Activated CD8-positive, alpha-beta memory T cell treated with anti-CD3 and anti-CD28 coated beads, Interleukin-2, amount 50 U/mL, for 24 hours (primary cell): ENCODE measurements at regions not wholly inside any gene's neighbourhood (a gene's known extent, or its start where the extent isn't known, plus 50 kb on each side); places are given as distances from the start of the nearest gene placed in this dataset.

Experiments used
- DNase-seq: peaks from one replicate; pipeline ENCODE4 v3.0.0-alpha.2; 2020; ENCODE audit errors: extremely low read depth

DNA sequence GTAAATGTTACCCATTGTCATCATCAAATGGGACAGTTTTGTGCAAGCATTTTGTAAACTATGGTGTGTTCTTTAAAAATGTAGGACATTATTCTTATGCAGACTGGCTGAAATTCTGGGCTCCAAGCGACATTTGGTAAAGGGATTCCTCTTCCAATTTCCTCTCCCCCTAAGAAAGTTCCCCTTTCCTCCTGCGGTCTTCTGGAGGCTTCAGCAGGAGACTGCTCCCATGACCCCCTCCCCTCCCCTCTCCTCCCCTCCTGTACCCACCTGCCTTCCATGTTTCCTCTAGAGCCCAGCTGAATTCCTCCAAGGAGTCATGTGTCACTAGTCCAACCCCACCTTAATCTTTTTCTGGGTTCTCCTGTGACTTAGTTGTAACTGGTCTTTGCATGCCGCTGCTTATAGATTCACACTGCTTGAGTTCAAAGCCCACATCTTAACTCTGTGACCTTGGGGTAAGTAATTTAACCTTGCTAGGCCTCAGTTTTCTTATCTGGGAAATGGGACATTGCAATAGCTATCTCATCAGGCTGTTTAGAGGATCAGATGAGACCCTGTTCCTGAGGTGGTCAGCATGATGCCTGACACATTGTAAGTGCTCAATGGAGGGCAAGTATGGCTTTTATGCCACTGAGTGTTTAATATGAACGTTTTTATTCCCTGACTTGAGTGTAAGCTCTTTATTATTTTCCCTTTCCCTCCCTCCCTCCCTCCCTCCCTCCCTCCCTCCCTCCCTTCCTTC lies 69.9 kb upstream of the WDR26 start:
- DNase-seq: no peak

DNA sequence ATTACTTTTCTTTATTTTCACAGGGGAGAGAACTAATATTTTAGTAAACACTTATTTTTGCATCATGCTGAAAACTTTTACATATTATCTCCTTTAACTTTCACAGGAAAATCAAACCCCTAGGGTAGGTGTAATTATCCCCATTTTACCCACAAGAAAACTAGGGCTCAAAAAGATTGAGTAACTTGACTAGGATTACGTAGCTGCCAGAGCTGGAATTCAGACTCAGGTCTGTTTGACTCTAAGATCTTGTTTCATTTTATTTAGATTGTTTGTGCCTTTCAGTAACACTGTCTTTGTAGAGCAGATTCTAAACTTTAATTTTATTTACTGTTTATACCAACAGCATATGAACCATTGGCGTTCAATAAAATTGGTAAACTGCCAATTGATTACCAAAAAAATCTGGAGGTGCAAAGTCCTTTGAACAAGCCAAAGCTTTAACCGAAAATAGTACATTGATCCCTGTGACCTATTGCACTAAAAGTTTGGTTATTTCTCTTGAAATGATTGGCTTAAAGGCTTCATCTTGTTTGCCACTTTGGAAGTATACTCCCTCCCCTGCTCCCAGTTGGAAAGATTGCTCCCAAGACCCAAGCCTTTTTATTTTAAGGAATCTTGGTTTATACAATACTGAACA lies 71.0 kb upstream of the WDR26 start:
- DNase-seq: no peak

DNA sequence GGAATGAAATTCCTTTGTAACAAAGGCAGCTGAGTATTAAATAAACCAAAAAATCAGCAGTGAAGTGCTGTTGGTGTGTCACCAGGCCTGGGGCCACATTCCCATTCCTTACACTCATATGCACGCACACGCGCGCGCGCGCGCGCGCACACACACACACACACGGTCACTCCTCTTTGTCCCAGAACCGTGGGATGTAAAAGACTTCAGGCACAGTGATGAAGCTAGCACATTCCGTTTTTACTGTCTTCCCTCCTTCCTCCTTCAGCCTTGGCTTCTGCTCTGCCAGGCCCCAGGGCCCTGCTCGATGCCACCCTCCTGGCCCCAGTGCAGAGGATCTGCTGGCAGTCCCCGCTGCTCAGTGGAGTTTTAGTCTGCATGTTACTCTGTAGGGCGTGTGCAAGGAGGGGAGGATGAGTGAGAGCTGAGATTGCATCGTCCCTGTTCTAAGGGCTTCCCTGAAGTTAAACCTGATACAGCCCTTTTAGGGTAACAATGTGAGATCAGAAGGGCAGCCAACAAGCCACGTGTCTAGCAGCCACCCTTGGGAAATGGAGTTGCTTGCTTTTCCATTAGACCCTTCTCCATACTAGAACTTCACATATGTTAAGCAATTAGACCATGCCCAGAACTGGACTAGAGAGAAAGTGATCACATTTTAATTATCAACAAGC lies 71.7 kb upstream of the WDR26 start:
- no peak for DNase-seq

GRCh38 chr1:224507771-224508523 lies 73.3 kb upstream of the WDR26 start:
- no peak for DNase-seq

- no peak for DNase-seq
These were observed 75.3 kb upstream of the WDR26 start for GRCh38 chr1:224509907-224510306.

GRCh38 chr1:224510880-224511645 lies 76.5 kb upstream of the WDR26 start:
- no peak for DNase-seq

GRCh38 chr1:224512600-224513151 lies 78.1 kb upstream of the WDR26 start:
- no peak for DNase-seq

DNA sequence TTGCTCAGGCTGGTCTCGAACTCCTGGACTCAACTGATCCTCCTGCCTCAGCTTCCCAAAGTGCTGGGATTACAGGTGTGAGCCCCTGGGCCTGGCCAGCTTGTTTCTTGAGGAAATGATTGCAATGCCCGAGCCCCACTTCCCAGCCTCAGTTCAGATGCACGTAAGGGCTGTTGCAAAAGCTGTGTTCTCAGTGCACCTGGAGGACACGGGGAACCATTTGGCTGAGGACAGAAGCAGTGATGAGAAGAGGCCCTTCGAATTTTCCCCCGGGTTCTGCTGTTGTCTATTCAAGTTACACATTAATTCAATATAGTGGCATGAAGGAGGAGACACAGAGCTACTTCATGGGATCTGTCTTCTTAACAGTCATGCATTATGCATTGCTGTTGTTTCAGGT lies 78.8 kb upstream of the WDR26 start:
- DNase-seq: no peak

DNA sequence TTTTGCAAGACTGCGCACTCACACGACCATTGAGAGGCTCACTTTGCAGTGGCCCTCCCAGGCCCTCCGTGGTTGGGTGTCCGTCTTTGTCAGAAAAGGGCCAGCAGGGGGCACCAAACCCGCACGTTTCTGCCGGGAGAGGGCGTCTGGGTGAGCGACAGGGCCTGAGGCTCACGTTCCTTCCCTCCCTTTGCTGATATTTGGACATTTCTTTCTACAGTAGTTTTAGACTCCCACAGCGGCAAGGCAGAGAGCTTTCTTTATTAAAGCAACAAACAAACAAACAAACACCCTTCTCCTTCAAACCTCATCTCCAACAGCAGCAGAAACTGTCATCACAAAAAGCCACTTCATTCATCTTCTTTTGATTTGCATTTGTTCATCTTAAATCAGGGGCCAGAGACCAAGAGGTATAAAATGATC lies 79.2 kb upstream of the WDR26 start:
- DNase-seq: peak; percentile 73

GRCh38 chr1:224517171-224517570 lies 82.6 kb upstream of the WDR26 start:
- DNase-seq: no peak

DNA sequence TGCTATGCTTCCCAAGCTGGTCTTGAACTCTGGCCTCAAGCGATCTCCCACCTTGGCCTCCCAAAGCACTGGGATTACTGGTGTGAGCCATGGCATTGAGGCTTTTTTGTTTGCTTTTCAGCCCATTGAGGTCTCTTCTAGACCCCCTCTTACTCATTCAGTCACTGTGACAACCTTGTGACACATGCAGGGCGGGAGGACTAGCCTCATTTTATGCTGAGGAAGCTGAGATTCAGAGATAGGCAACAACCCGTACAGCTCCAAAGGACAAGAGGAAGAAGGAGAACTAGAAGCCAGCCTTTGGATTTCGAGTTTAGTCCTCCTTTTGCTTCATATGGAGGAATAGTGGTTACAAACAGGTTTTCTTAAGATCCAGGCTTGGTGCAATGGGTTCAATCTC lies 83.9 kb upstream of the WDR26 start:
- no peak for DNase-seq

DNA sequence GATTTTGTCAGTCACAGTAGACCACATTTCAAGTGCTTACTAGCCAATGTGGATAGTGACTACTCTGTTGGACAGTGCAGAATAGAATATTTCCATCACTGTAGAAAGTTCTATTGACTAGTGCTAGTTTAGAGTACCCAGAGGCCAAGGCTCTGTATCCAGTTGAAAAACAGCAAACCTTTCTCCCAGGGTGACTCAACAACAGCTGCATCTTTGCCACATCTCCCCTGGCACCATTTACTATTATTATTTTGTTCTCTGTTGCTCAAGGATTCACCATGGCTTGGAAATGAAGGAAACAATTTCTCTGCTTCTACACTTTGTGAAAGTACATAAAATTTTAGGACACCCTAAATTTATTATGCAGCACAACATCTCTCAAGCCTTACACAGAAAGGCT lies 85.3 kb upstream of the WDR26 start:
- DNase-seq: no peak

DNA sequence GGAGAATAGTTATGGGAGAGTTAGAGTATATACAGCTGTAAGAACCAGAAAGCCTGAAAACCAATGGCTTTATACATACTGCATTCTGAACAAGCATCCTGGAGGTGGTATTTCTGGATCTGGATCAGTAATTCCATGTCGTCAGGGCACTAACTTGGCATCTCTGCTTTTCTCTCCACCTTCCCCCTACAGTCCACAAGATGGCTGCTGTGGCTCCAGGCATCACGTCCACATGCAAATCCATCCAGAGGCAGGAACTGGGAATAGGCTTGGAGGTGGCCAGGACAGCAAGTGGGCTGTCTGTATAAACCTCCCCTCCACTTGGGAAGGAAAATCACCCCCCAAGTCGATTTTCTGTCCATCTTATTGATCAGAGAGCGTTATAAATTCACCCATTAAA lies 86.2 kb upstream of the WDR26 start:
- DNase-seq: no peak

DNA sequence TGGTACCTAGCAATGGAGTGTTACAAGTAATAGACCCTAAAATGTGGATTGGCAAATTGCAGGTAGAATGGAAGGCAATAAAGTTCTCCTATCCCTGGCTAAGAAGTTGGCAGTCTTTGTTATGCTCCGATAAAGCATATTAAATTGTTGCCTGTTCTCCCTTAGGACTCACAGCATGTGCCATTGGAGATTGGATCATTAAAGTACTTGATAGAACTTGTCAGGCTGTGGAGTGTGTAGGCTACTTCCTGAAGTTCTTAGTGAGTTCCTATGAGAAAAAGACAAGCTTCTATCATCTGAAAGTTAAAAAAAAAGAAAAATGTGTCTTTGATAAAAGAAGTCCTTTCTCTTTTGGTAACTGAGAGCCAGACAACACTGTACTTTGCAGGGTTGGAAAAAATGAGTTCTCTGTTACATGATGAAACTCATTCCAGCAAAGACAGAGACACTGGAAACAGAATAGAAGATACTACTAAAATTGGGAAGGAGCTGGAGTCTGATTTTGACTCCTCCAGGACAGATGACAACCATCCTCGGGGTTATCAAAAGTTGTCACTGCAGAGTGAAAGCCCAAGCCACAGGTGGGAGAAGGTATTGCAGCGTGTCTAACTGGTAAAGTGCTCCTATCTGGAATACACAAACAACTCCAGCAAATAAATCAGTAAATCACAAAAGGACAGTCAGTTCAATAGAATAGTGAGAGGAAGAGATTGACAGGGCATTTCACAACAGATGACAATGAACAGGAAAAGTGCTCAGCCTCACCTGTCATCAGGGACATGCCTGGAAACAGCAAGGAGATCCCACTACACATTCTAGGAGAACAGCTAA lies 87.5 kb upstream of the WDR26 start:
- DNase-seq: no peak

DNA sequence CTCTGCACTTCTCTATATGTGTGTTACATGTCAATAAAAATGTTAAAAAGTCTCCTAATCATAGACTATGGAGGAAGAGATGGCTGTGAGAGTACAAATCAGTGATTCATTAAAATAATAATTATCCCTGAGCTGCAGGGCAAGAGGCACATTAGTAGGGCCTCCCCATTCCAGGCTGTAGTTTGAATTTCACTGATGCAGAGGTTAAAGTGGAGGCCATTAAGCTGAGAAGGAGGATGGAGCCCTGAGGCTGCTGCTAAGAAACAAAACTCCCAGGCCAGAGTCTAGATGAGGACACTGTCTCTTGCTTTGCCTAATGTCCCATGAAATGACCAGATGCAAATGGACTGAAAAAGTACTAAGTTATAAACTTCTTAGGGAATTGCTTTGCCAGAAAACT lies 89.1 kb upstream of the WDR26 start:
- no peak for DNase-seq

DNA sequence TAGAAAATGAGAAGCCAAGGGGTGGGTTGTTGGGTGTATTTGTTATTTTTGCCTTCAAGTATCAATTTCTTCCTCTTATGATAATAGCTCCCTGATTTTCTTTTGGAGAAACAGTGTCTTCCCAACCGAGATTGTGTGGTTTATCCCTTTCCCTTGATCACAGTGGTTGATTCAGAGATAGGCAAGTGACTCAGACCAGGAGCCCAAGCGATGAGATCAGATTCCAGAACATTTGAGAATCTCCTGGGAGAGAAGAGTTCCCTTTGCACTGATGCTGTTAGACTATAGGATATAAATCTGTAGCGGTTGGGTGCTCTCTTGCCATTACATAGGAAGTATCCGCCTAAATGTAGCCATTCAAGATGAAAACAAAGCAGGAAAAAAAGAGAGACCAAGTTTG lies 90.1 kb upstream of the WDR26 start:
- no peak for DNase-seq

DNA sequence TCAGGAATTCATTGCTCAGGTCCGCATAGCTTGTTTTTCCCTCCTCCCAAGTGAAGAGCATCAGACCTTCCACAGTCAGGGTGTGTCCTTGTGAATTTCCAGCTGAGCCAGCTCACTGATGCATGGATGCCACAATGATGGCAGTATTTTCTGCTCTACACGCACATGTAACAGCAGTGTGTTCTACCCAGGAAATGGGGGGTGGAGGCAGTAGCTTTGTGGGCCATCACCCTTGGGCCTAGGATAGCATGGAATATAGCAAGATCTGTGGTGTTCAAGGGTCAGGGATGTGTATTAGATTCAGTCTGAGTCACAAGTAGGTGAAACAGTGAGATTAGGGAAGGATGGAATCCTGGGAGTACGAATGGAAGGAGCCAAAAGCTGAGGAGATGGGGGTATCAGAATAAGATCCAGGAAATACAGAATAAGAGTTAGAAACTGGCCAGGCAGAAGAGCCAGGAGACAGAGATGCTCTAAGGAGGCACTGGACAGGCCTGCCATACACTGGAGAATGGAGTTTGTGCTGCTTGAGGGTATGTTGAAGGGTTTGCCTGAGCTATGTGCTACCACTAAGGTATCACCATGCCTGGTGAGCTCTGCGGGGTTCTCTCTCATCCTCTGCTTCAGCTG lies 90.6 kb upstream of the CNIH3 start:
- DNase-seq: no peak

GRCh38 chr1:224526771-224527170 lies 89.3 kb upstream of the CNIH3 start:
- DNase-seq: no peak

DNA sequence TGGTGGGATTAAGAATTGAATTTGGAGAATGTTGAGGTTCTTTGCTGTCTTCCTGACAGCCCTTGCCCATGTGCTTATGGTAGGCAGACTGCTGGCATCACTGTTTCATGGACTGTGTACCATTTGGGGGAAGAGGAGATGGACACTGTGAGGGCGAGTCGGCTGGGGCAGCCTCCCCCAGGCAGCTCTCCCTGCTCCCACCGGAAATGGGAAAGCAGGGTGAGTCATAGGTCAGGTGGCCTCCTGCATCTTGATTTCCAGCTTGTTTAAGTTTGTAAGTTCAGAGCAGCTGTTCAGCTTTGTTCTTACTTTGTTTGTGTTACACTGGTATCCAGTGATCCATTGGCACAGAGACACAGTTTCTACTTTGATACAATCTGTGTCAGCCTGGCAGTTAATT lies 87.2 kb upstream of the CNIH3 start:
- DNase-seq: no peak

DNA sequence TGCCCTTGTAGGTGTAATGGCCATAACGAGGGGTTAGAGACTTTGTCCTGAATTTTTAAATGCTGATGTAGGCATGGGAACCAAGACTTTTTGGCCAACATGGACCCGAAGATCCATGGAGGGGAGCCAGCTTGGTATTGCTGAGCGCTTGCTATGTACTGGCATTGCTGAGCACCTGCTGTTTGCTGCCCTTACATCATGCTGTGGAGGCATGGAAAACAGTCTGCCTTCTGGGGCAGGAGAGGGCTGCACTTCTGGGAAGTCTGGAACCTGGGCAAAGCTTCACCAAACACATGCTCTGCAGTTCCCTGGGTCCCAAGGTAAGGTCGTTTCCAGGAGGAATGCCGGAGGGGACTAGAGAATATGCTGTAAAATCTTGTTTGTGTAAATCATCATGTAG lies 86.3 kb upstream of the CNIH3 start:
- DNase-seq: no peak
